T-helper 2 cell (primary cell): ENCODE measurements at regions not wholly inside any gene's neighbourhood (a gene's known extent, or its start where the extent isn't known, plus 50 kb on each side); places are given as distances from the start of the nearest gene placed in this dataset.
A peak's percentile ranks its signal among the peaks of the same experiment; 100 is the strongest.
"Not testable (repeated sequence)": the region's sequence is repeated elsewhere in the genome, so short reads cannot be mapped to it uniquely, and the experiment has no call there.

Experiments used
- DNase-seq, 5 experiments: peaks; one replicate each; pipeline versions ENCODE4 v3.0.0 to v3.0.0-alpha.2; 2012 to 2022

DNA sequence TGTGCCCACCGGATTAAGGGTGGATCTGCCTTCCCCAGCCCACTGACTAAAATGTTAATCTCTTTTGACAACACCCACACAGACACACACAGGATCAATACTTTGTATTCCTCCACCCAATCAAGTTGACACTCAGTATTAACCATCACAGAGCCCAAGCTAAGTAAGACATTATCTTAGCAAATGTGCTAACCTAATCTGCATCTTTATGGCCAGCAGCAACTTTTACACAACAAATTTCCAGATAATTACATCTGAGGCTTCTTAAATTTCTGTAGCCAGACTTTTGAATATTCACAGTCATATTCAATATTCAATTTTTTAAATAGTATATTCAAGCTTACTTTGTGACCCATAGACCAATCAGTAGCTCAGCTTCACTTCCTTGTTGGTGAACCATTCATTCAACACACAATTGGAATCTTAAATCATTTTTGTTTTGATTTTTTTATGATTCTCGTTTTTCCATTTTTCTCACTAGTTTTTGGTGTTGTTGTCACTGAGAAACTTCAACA, 594.2 kb downstream of the IPMK start:
- DNase-seq: no peak

DNA sequence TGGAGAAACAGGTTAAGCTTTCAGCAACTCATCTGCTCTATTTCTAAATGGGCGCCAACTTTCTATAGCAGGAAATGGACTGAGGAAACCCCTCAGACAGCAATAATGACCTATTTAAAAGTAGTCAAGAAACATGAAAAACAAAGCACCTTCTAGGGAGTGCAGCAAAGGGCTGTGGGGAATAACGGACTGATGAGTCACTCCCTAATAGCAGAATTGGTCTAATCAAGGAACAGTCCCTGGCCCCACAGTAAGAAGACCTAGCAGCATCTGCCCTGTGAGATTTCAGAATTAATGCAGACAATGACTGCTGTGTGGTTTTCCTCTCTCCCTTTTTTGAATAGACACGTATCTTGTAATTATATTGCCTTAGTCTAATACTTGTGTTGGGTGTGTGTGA, 602.9 kb downstream of the IPMK start:
- no peak for DNase-seq

DNA sequence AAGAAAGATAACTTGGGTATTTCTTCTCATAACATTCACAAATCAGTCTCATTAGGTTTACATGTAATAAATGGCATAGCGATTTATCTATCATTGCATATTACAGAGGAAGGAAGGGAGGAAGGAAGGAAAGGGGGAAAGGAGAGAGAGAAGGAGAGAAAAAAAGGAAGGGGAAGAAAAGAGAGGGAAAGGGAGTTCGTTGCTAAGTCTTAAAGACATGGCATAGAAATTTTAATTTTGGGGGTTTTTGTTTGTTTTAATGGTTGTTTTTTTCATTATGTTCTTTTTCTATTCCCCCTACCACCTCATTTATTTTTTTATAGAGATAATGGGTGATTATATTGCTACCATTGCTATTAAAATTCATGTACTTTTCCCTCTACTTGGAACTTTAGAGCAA, 604.3 kb downstream of the IPMK start:
- no peak for DNase-seq

DNA sequence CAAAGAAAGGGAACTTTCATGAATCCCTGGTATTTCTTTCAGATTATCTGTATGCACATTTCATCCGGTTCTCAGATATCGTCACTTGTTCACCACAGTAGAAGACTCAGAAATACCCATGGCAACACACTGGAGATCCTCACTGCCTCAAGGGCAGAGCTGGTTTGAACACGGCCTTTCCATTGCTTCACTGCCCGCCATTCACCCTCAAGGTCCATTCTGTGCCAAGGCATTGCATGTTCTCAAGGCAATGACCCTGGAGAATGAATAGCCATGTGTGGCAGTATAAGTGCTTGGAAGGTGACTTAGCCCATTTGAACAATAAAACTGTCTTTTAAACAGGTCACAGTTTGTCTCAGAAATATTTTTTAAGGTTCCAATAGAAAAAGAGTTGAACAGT, 606.5 kb downstream of the IPMK start:
- DNase-seq: no peak

DNA sequence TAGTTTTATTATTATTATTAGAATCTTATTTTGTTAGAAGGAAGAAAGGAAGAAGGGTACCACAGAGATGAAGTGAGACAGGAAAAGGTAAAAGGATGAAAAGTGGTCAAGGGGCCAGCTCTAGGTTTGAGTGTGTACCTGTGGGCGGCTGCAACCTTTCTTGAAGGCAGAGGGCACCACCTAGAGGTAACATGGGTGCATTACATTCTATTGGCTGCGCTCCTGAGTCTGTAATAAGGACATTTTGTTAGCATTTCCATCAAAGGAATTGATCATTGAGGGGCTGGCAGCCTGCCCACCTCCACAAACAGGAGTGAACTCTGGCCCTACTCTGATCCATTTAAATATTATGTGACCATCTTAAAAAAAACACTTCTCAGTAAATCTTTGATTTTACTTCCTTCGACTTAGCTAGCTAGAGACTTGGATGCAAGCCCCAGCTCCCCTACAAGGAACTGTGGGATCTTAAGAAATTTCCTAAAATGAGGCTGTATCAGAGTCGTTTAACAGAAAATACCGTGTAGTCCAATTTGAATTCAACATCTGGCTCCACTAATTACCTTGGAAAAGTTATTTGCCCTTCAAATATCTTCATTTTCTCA, 610.4 kb downstream of the IPMK start:
- peak in 1 of 5 experiments; percentile 33 for DNase-seq

DNA sequence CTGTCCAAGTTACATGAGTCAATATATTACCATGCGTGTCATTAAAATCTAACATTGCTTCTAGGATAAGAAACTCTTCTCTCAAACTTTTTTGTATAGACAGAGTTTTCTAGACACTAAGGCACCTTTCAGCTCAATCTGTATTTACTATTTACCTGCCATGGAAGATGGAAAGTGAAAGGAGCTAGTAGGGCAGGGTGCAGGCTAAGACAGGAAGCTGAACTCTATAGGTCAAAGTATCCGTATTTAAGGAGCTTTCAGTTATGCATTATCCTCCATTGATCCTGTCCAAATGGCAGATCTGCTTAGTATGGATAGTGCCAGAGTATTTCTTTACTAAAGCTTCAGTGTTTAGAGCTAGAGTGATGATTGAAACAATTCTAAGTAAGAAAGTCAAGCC, 612.8 kb downstream of the IPMK start:
- no peak for DNase-seq

DNA sequence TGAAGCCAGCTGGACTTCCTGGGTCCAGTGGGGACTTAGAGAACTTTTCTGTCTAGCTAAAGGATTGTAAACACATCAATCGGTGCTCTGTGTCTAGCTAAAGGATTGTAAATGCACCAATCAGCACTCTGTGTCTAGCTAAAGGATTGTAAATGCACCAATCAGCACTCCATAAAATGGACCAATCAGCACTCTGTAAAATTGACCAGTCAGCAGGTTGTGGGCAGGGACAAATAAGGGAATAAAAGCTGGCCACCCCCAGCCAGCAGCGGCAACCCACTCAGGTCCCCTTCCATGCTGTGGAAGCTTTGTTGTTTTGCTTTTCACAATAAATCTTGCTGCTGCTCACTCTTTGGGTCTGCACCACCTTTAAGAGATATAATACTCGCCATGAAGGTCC, 622.6 kb downstream of the IPMK start:
- DNase-seq: not testable (repeated sequence)

DNA sequence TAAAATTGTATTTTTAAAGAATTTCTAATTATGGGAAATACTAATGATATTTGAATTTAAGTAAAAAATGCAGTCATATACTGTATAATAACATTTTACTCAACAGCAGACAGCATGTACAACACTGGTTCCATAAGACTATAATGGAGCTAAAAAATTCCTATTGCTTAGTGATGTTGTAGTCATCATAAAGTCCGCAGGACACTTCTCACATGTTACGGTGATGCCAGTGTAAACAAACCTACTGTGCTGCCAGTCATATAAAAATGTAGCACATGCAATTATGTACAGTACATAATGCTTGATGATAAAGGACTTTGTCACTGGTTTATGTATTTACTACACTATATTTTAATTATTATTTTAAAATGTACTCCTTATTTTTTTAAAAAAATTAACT, 629.3 kb downstream of the IPMK start:
- DNase-seq: no peak

DNA sequence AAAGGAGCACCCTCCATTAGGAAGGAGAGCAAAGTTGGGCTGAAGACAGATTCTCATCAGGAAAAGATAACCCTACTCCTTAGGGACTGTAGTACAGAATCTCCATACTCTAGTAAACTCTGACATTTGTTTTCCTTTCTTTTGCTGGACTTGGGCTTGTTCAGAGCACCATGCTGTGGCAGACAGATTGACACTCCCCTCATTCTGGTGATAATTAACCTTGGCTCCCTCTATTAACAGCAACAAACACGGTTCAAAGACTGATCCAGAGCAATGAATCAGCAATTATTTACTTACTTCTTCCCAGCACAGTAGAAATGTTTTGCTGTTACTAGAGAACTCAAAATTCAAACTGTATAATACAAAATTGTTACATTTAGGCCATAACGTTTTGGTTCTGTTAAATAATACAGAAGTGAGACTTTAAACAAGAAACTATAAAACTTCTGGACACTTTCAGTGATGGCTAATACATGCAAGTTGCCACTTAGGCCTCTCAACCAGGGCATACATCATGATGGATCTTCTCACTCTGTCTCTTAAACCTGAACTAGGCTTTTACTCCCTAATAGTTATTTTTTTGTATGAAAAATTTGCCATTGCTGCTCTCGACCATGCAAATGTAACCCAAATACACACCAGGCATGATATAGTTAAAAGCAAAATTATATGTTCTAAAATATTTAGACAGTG, 639.0 kb downstream of the IPMK start:
- DNase-seq: no peak

DNA sequence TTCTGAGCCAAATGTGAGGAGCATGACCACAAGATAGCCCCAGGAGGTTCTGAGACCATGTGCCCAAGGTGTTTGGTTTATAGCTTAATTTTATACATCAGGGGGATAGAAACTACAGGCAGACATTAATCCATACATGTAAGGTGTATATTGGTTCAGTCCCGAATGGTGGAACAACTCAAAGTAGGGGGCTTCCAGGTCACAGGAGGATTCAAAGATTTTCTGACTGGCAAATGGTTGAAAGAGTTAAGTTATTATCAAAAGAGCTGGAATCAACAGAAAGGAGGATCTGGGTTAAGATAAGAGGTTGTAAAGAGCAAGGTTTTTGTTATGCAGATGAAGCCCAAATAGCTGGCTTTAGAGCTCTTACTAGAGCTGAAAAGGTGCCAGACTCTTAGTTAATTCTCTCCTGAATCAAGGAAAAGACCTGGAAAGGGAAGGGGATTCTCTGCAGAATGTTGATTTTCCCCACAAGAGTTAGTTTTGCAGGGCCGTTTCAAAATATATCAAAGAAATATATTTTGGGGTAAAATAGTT, 640.0 kb downstream of the IPMK start:
- no peak for DNase-seq

DNA sequence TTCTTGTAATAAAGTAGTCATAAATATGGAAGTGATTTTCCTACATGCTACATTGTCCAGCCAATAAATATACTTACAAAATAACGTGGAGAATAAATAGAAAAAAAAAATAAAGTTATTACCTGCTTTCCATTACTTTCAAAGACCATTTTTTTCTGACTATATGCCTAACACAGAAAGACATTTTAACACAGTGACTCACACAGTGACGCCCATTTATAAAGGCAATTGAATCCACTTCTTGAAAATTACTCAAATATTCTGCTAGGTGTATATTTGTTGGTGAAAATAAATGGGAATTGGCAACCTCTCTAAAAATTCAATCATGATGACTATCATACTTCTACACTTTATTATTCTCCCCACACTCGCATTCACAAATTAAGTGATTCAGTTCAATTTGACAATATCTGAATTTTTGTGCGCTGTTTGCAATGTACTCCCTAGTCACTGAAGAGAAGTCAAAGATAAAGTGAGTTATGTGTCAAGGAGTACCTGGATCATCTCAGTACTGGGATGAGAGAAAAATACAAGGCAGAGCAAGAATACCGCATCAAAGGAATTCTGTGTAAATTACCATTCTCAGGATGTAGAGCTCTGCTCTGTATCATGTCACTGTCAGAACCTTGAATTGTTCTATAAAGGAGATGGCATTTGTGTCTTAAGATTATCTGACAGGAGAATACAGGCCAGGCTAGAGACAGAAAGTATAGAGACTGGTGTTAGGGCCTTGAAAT, 642.7 kb downstream of the IPMK start:
- DNase-seq: no peak

DNA sequence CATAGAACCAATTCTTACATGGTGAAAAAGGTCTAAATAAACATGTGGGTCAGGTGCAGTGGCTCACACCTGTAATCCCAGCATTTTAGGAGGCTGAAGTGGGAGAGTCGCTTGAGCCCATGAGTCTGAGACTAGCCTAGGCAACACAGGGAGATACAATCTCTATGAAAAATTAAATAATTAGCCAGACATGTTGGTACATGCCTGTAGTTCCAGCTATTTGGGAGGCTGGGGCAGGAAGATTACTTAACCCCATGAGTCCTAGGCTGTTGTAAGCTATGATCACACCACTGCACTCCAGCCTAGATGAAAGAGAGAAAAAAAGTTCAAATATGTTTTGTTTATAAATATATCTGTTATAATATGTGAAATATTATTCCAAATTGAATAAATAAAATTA, 643.6 kb downstream of the IPMK start:
- no peak for DNase-seq

DNA sequence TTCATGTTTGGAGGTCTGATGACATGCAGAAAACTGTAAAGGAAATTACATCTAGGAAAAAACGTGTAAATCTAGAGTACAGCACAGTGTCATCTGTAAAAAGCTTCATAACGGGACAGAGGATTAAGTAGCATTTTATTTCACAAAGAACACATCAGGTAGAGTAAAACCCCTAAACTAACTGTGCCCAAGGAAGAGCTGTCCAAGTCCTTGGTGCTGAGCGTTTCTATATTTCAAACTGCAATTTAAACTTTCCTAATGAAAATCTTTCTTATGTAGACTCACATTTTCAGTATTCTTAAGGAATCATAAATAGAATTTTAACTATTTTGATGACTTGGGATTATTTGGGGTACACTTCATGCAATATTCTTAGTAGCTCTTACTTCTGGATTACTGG, 646.2 kb downstream of the IPMK start:
- DNase-seq: no peak

DNA sequence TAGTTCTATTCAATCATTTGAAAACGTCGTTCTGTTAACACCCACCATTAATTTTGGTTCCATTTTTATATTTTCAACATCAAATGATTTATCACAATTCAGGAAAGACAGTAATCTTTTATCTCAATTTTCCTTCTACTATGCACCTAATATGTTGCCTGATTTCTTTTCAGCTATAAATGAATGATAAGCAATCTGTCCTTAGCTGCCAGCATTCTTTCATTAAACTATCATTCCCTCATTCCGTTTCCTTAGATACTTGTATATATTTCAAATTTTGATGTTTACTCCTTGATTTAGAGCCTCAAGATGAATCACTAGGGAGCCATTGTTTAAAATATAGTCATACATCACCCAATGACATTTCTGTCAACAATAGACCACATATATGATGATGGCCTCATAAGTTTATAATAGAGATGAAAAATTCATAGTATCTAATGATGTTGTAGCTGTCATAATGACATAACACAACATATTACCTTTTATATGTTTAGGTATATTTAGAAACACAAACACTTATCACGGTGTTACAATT, 661.7 kb downstream of the IPMK start:
- DNase-seq: no peak

DNA sequence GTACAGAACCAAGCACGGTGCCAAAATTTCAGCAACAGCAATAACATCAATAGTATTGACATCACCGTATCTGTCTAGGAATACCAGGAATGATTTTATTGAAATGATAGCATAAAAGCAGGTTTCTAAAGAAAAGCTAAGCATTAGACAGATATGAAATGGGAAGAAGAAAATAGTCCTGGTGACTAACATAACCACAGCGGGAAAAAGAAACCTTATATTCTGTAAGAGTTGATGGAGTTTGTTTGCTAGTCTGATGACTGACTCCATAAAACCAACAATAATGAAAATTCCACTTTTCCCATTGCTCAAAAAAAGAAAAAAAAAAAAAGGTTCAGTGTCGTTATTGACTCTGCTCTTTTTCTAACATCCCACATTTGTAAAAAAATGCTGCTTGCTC, 668.3 kb downstream of the IPMK start:
- no peak for DNase-seq

DNA sequence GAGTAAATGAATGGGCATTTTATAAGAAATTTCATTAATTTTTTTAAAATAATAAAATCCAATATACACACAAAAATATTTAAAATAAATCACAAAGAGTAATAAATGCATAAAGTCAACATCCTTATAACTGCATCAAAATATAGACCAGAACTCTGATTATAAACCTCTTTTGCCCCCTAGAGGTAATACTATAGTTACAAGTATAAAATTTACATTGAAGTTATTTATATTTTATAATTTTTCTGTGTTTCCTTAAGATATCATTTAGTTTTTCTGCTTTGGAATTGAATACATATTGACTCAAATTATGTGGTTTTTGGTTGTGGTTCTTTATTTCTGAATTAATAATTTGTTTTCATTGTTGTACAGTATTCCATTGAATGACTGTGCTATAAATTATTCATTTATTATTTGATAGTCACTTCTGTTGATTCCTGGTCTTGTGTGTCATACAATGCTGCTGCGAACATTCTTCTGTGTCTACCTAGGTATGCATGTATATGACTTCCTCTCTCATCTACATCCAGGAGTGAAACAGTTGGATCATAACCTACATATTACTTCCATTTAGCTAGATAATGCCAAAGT, 673.6 kb downstream of the IPMK start:
- no peak for DNase-seq

DNA sequence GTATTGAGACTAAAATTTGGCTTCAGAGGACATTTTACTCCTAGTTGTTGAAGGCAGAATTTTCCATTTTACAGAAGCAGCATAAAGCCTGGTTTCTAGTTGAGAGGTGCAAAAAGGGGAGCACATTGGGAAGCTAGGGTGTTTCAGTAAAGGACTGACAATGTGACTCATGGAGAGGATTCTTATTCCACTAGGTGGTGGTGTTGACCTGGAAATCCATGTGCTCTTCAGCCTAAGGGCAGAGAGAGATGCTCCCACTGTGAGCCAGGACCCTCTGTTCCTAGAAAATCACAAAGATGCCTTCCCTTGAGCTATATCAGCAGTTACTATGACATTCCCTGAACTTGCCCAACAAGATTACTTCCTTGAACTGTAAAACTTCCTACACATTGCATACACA, 687.8 kb downstream of the IPMK start:
- DNase-seq: no peak

DNA sequence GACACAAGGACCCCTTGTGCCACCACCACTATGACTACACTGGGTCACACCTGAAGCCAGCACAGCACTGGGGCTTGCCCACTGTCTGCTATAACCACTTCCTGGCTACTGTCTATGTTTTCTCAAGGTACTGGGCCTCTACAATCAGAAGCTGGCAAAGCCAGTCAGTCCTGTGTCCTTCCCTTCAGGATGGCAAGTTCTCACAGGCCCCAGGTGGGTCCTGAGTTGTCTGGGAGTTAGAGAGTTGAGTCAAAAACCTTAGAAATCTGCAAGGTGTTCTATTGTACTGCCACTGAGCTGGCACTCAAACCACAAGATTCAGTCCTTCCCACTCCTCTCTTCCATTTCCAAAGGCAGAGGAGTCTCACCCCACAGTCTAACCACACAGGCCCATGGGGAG, 705.5 kb downstream of the IPMK start:
- DNase-seq: no peak

DNA sequence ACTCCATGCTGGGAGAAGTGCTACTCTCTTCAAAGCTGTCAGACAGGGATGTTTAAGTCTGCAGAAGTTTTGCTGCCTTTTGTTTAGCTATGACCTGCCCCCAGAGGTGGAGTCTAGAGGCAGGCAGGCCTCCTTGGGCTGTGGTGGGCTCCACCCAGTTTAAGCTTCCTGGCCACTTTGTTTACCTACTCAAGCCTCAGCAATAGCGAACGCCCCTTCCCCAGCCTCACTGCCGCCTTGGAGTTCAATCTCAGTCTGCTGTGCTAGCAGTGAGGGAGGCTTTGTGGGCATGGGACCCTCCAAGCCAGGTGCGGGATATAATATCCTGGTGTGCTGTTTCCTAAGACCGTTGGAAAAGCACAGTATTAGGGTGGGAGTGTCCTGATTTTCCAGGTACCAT, 715.9 kb downstream of the IPMK start:
- not testable (repeated sequence) for DNase-seq

DNA sequence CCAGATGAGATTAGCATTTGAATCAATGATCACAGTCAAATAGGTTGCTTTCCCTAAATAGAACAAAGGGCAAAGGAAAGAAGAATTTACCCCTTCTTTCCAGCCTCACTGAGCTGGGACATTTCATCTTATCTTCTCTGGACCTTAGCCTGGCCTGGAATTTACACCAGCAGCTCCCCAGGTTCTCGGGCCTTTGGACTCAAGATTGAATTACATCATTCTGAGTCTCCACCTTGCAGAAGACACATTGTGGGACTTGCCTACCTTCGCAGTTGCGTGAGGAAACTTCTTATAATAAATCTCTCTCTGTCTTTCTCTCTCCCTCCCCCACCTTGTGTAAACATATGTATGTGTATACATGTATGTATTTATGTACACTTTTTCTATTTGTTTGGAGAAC, 732.4 kb downstream of the IPMK start:
- DNase-seq: no peak

DNA sequence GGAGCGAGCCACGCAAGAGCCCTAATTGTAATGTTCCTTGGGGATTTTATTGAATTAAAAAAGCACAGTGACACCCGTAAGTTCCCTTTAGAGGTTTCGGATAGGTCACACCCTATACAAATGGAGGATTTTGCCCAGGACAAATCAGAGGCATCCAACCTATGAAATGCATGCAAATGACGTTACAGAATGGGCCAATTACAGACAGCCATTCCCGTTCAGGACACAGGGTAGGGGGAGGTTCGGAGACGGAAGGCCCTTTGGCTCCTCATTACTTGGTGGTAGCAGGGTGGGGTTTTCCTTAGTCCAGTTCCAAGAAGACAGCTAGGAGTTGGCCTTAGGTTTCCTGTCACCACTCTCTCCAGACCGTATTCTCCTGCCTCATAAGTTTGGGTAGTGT, 754.1 kb downstream of the IPMK start:
- no peak for DNase-seq

DNA sequence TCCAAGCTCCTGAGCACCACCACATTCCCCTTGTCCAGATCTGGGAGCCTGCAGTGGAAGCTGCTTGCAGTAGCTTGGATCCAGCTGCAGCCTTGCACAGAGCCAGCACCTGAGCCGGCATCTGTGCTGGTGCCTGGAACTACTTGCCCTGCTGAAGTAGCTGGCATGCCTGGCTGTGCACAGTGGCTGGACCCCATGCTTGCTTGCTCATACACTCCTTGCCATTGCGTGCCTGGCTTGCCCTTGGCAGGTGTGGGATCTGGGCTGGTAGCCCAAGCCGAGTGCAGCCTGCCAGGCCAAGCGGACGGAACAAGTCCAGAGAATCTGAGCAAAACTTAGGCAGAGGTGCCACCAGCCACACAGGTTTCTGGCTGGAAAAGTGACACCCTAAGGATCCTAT, 759.9 kb downstream of the IPMK start:
- DNase-seq: no peak
